SHP77 treated with DMSO at 0.1 percent for 48 hours (cell line): ENCODE measurements at regions not wholly inside any gene's neighbourhood (a gene's known extent, or its start where the extent isn't known, plus 50 kb on each side); places are given as distances from the start of the nearest gene placed in this dataset.

Experiments used
- DNase-seq: peaks from one replicate; lab custom pipeline; 2025; lab: John Stamatoyannopoulos, UW

DNA sequence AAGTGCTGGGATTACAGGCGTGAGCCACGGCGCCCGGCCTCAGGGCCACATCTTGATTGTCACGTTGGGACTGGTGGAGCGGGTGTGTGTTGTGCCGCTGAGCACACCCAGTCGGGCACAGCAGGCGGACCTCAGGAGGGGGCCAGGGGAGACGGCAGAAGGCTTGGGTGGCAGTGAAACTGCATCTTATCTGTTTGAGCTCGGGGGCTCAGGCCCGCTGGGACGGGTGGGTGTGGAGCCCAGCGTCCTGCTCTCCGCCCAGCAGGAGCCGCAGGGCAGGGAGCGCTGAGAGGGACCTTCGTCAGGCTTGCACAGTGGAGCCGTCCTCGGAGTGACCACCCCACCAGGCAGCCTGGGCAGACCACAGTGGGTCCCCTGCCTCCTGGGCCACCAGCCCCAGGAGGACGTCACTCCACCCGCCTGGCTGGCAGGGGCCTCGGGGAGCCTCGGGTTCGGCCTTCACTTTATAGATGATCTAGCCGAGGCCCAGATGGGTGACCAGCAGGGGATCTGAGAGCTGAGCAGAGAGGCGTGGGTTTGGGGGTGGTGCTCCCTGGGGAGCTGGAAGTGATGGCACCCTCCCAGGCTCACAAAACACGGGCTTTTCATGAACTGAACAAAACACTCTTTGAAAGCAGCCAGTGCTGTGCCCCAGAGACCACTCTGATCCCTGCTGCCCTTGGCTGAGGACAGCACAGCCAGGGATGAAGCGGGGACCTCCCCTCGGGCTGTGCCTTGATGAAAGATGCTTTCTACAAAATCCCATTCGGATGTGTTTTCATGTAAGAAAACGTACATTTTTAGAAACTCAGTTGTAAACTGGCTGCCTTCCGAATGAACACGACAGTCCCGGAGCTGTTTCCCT, 181.1 kb downstream of the SEC14L1 start:
- no peak for DNase-seq

DNA sequence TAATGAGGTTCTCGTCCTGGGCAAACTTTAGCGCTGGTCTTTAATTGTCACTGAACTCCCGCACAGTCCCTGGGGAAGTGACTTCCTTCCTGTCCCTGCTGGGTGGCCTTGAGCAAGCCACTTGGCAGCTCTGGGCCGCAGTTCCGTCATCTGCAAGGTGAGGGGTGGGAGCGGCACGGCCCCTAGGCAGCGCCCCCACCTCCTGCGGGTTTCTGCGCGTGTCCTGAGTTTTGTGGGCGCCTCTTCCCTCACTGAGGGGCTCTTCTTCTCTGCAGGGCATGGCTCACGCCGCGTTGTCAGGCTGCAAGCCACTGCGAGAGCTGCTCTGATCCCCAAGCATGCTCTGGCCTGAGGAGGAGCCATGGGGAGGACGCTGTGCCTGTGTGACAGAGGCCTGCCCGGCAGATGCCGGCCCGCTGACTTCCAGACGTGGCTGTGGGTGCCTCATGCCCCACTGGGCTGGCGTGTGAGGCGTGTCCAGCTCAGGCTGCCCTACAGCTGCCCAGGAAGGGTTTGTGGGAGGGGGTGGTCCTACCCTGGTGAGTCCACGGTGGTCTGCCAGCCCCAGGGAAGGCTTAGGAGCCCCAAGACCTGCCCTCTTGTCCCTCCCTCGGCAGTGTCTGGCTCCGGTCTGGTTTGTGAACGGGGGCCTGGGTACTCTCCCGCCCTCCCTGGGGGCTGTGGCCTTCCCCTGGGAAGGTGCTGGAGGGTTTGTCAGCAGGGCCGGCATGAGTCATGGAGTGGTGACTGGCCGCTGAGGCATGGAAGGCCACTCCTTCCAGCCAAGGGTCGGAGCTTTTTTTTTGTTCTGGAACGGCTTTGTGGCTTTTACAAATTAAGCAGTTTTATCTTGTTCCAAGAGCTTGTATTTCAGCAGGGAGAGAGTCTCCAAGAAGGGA, 182.0 kb downstream of the SEC14L1 start:
- no peak for DNase-seq

DNA sequence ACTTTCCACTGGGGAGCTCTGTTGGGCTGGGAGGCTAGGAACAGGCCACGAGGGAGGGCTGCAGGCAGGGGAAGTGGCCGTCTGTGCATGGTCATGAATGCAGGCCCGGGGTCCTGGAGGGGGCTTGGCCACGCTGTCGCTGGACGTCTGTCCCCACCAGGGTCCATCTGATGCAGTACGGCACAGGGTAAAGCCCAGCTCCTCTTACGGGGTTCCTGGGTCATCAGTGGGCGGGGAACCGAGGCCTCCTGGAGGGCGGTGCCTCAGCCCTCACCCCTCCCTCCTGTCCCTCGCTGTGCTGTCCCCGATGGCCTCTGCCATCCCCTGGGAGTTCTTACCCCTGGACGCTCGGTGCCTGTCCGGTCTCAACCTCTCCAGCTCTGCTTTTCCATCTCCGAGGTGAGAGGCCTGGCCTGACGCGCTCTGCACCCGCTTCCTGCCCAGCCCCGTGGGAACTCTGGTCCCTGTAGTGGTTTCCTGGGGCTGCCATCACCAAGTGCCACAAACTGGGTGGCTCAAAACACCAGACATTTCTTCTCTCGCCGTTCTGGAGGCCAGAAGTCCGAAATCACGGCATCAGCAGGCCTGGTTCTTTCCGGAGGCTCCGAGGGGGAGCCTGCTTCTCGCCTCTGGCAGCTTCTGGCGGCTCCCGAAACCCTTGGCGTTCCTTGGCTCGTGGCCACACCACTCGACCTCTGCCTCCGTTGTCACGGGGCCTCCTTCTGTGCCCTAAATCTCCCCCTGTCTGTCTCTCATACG, 182.8 kb downstream of the SEC14L1 start:
- DNase-seq = no peak

DNA sequence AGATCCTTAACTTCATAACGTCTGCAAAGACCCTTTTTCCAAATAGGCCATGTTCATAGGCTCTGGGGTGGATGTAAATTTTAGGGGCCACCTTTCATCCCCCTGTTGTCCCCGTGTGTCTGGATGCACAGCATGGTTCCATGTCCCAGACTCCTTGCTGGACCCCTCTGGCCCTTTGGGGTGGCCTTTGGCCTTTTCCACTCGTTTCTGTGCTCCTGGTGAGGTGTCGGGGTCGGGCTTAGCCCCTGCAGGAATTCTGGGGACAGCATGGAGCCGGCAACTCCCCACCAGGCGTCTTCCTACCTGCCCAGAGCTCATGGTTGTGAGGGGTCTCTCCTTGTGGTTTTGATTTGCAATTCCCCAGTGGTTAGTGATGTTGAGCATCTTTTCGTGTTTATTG, 183.5 kb downstream of the SEC14L1 start:
- no peak for DNase-seq

DNA sequence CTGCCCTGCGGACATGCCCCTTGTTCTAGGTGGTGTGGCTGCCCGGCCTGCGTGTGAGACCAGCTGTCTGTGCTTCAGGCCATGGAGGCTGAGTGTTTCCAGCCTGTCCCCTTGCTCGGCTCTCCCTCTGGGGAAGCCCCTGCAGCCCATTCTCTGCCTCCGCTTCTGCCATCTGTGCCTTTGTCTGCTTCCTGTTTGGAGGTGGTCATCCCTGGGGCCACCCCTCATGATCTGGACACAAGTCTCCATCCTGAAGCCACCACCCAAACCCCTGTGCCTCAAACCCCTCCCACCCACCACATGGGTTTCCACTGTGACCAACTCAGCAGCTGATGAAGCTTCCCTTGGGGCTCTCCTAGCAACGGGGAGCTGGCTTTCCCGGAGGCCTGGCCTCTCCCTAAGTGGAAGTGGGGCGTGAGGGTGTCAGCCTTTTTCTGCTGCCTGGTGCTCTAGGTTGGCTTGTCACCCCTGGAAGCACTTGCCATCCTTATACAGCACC, 184.9 kb downstream of the SEC14L1 start:
- DNase-seq = no peak

DNA sequence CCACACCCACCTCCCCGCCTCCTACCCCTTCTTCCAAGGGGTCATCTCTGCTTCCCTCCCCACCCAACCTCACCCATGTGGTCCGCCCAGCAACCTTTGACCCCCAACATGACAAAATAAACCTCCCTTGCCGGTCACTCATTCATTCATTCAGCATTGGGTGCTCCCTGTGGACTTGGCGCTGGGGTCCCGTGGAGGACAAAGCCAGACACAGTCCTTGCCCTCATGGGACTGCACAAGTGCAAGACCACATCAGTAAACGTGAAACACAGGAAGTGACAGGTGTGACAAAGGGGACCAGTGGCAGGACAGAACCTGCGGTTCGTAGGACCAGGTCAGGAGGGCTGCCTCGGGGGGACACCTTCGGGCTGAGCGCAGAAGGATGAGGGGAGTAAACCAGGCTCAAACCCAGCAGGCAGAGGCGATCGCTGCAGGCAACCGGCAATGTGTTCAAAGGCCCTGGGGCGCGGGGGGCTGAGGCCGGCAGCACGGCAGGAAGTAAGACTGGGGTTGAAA, 185.4 kb downstream of the SEC14L1 start:
- no peak for DNase-seq

DNA sequence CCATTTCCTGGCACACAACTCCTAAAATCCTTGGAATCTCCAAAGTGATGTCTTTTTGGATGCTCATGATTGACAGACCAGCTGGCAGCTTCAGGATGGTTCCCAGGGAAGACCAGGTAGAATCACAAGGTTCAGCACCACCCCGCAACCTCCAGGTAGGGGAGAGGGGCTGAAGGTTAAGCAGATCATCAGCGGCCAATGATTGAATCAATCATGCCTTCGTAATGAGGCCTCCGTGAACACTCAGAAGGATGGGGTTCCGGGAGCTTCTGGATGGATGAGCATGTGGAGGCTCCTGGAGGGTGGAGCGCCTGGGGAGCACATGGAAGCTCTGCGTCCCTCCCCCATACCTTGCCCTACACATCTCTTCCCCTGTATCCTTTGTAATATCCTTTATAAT, 185.9 kb downstream of the SEC14L1 start:
- DNase-seq = no peak

DNA sequence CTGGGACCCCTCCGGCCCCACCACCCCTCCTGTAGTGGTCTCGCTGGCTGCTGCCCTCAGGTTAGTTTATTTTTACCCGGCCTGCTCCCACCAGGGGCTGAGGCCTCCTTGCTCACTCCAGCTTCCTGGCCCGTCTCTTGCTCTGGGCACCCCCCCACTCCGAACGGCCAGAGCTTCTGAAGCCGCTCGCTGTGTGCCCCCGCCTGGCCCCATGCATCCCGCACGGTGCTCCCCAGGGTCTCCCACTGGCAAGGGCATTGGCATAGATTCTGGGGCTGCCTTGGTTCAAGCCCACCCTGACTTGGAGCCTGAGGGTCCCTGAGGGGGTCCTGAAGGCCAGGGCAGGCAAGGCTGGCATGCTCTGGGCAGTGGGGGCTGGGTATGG, 186.4 kb downstream of the SEC14L1 start:
- DNase-seq = no peak

DNA sequence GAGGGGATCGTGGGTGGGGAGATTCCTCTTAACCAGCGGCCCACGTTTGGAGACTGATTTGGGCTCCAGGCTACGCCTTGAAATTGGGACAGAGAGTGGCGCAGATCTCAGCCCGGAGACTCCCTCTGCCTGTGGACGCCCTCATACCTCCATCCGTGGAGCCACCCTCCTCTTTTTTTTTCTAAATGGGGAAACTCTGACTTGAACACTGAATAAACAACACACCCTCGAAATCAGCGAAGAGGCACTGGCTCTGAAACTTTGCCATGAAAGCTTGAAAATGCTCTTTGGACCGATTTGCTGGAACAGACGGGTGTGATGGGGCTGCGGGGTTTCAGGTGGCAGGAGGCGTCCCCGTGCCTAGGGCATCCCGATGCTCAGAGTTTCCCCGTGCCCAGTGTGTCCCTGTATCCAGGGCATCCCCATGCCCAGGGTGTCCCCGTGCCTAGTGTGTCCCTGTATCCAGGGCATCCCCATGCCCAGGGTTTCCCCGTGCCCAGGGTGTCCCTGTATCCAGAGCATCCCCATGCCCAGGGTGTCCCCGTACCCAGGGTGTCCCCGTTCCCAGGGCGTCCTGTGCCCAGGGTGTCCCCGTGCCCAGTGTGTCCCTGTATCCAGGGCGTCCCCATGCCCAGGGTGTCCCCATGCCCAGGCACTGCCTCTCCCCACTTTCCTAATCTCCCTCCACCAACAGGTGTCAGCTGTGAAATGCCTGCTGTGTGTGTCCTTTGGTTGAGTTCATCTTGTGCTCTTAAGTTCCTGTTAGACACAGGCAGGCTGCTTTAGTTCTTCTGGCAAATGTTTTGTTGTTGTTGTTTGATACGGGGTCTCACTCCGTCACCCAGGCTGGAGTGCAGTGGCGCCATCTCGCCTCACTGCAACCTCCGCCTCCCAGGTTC, 187.0 kb downstream of the SEC14L1 start:
- no peak for DNase-seq

DNA sequence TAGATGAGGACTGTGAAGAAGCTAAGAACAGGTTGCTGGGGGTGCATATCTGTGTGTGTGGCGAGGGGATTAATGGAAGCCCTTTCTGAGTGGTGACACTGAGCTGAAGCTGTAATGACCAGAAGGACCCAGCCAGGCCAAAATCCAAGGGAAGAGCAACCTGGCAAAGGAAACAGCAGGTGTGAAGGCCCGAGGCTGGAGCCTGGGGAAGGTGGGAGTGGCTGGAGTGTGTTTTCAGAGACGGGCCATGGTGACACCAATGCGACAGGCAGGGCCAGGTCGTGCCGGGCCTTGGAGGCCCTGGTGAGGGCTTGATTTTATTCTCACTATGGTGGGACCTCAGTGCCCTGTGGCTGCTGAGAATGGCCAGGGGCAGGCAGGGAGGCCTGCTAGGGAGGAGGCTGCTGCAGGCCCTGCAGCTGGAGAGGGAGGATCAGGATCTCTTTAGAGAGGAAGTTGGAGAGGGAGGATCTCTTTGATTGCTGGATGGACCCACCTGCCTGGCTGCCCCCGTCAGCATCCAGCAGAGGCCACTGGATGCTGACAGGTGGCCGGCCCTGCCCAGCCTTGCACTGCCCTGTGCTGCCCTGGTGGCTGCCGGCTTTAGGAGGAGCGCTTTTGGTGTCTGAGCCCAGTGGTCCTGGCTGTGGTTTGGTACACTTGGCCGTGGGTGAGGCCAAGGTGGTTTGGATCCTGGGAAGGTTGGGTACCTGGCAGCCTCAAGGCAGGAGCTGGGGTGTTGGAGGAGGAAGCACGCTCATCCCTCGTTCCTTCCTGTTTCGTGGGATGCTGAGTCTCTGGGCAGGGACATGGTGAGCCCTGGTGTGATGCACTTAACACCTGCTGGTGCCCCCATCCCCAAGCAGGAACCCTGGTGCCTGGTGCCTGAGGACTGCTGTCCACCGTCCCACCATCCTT, 188.3 kb downstream of the SEC14L1 start:
- DNase-seq = no peak

DNA sequence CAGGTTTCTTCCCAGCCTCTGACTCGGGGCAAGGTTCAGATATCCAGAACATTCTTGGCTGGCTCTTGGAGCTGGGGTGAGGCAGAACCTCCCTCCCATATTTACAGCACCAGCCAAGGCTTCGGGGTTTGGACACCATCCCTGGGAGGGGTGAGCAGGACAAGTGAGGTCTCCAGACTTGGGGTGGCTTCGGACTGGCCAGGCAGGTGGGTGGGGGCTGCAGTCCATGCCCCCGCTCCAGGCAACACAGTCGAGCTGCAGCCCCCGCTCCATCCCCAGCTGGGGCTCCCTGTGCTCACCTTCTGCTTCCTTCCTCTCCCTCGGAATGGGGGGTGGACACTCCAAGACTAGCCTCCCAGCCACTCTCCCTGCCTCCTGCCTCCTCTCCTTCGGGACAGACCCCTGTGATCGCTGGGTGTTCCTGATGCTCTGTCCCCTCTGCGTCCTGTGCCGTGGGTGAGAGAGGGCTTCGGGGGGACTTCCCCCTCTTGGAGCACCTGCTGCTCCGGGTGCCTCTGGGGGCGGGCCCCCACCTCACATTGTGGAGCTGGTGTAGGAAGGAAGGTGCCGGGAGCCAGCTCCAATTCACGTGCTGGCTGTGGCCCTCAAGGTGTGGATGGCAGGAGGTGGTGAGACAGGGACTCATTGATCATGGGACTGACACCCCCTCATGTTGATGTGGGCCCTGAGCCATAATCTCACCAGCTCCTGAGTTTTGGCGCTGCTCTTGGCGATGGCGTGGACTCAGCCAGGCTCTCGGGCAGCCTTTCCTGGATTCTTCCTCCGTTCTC, 189.2 kb downstream of the SEC14L1 start:
- no peak for DNase-seq

DNA sequence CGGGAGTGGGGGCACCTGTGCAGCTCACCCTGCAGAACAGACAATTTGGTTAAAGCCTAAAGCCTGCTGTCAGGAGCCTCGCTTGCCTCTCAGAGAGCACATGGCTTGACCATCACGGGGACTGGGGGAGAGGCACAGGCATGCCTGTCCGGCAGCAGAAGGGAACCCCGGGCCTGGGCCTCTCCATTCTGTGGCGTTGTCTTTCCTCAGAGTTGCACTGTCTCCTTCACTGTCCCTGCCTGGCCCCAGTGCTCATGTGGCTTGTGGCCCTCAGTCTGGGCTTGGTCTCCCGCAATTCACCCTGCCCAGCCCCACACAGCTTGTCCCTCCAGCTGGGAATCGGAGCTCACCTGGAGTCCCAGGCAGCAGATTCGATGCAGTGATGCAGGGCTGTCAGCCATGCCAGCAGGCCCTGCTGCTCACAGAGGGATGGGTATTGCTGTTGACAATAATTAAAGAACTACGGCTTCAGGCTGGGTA, 189.9 kb downstream of the SEC14L1 start:
- no peak for DNase-seq

DNA sequence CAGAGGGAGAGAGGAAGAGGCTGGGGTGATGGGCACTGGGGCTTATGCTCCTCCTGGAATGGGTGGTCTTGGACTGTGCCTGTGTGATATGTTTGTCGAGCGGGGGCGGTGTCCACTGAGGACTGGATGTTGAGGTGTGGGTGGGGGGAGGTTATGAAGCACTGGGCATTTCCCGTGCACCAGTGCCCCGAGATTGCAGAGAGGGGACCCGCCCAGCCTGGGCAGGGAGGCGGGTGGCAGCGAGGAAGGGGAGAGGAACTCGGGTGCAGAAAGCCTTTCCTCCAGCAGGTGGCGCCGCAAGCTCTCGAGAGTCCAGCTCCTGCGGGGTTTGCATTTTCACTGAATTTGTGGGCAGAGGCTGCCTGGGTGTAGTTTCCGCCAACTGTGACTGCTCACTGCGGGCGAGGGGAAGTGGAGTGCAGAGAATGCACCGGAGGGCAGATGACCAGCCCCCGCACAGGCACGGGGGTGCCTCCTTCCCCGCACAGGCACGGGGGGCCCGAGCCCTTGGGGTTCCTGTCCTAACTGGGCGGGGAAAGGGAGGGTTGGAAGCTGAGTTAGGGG, 190.6 kb downstream of the SEC14L1 start:
- no peak for DNase-seq

DNA sequence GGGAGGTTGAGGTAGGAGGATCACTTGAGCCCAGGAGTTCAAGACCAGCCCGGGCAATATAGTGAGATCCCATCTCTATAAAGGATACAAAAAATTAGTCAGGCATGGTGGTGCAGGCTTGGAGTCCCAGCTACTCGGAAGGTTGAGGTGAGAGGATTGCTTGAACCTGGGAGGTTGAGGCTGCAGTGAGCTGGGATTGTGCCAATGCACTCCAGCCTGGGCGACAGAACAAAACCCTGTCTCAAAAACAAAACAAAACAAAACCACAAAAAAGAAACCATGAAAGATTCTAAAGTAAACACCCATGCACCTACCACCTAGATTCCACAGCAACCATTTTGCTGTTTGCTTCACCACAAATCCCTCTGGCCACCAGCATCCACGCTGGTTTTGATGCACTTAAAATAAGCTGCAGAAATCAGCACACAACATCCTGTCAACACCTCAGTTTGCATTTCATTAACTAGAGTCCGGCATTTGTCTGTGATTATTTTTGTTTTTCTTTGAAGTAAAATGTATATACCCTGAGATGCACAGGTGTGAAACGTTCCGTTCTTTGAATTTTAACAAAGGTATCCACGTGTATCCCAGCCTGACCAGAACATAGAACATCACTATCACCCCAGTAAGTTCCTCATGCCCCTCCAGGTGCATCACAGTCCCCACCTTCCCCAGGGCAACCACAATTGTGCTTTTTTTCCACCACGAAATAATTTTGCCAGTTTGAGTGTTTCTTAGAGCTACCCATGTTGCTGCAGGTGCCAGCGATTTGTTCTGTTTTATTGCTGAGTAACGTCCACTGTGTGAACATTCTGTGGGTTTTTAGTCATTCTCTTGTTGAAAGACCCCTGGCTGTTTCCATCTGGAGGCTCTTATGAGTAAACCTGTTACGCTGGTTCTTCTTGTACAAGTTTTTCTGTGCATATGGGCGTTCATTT, 191.5 kb downstream of the SEC14L1 start:
- no peak for DNase-seq

DNA sequence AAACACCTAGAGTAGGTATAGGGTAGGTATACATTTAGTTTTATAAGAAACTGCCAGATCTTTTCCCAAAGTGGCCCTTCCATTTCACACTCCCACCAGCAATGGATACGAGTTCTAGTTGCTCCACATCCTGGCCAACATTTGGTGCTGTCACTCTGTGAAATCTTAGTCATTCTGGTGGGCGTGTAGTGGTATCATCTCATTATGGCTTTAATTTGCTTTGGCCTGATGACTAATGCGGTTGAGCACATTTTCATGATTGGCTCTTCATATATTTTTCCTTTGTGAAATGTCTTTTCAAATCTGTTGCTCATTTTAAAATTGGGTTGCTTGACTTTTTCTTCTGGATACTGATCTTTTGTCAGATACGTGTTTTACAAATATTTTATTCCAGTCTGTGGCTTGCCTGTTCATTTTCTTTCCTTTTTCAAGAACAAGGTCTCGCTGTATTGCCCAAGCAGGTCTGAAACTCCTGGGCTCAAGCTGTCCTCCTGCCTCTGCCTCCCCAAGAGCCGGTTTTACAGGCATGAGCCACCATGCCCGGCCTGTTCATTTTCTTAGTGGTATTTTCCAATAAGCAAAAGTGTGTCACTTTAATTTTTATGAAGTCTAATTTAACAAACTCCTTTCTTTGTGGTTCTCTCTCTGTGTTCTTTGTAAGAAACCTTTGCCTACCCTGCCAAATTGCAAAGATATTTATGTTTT, 192.4 kb downstream of the SEC14L1 start:
- no peak for DNase-seq

DNA sequence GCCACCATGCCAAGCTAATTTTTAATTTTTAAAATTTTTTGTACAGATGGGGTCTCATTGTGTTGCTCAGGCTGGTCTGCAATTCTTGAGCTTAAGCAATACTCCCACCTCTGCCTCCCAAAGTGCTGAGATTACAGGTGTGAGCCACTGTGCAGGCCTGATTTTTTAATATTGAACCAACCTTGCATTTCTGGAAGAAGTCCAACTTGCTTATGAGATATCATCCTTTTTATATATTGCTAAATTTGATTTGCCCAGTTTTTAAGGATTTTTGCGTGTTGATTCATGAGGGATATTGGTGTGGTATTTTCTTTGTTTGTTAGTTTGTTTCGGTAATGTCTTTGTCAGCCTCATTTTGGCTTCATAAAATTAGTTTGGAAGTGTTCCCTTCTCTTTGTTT, 196.4 kb downstream of the SEC14L1 start:
- no peak for DNase-seq

DNA sequence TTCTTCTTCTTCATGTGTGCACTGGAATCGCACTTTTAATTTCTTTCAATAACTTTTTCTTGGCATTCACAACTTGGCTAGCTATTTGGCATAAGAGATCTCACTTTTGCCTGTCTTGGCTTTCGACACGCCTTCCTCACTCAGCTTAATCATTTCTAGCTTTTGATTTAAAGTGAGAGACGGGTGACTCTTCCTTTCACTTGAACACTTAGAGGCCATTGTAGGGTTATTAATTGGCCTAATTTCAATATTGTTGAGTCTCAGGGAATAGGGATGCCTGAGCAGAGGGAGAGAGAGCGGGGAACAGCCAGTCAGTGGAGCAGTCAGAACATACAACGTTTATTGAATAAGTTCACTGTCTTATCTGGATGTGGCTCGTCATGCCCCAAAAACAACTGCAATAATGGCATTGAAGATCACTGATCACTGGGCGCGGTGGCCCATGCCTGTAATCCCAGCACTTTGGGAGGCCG, 200.3 kb downstream of the SEC14L1 start:
- DNase-seq = no peak
